K562 (cell line): ENCODE measurements at regions not wholly inside any gene's neighbourhood (a gene's known extent, or its start where the extent isn't known, plus 50 kb on each side); places are given as distances from the start of the nearest gene placed in this dataset.

Experiments
- ATAC-seq: fragments of 200-7000 bp; cut with Tn5 transposase; 3 replicates; pipeline ENCODE4 v1.9.1; 2020; ENCODE audit warnings: moderate library complexity
- BruUV-seq: library from RNA; stranded (reverse); fragments of 400-500 nt; replicated peaks from 2 replicates; lab custom pipeline; 2021; lab: Mats Ljungman, UMichigan
- CTCF ChIA-PET: fragments of 300-600 bp; formaldehyde crosslinking; extraction: SDS; loops from one replicate; lab custom pipeline; 2021; ENCODE audit warnings: low intra/inter-chr PET ratio; lab: Yijun Ruan, JAX
- POLR2A ChIA-PET: fragments of 300-600, 350-650 bp; sonication (Branson Sonifier 250); formaldehyde crosslinking; extraction: SDS; loops from one replicate; lab custom pipeline; 2021; ENCODE audit warnings: antibody characterized with exemption, inconsistent platforms; lab: Yijun Ruan, JAX
- DNase-seq, 4 experiments: peaks; one replicate each; pipeline versions ENCODE4 v3.0.0 to v3.0.0-alpha.2; 2011 to 2018; ENCODE audit warnings: low spot score in 3 of 4, mixed read lengths in 3 of 4; ENCODE audit errors: extremely low read depth in 1 of 4
- FAIRE-seq: peaks from 2 replicates; lab custom pipeline; 2011; peaks lifted over from hg19 to GRCh38; lab: Jason Lieb, UNC
- H2AFZ ChIP-seq: 2 replicates; pipeline ENCODE4 v1.6.0; 2011; ENCODE audit warnings: low read depth, low read length, control low read depth, inconsistent platforms
- H3K27ac ChIP-seq: fragments of 200-600 bp; 3 replicates; pipeline ENCODE4 v1.8.0; 2011; ENCODE audit warnings: low read depth, mild to moderate bottlenecking, control low read depth, inconsistent platforms, low read length, moderate library complexity, mixed read lengths; ENCODE audit errors: extremely low read depth
- H3K27me3 ChIP-seq, 2 experiments: fragments of 300-600 bp in 1 of 2; 2 replicates in 1 of 2; 3 replicates in 1 of 2; pipeline versions ENCODE4 v1.6.0 to v1.8.0; 2011; ENCODE audit warnings: inconsistent platforms in 2 of 2, low read length in 2 of 2, mild to moderate bottlenecking in 1 of 2, mixed read lengths in 1 of 2, moderate library complexity in 1 of 2; ENCODE audit not compliant: control insufficient read depth in 2 of 2, insufficient read depth in 2 of 2
- H3K36me3 ChIP-seq: fragments of 300-600 bp; 3 replicates; pipeline ENCODE4 v1.8.0; 2011; ENCODE audit warnings: mild to moderate bottlenecking, low read length, inconsistent platforms; ENCODE audit not compliant: control insufficient read depth, insufficient read depth
- H3K4me1 ChIP-seq, 2 experiments: fragments of 200-600 bp in 1 of 2; replicated peaks in 1 of 2; 2 replicates in 1 of 2; 3 replicates in 1 of 2; pipeline versions ENCODE4 v1.5.1 to v1.8.0; 2011; ENCODE audit warnings: inconsistent platforms in 2 of 2, low read length in 2 of 2, mild to moderate bottlenecking in 1 of 2, mixed read lengths in 1 of 2, moderate library complexity in 1 of 2; ENCODE audit not compliant: control insufficient read depth in 2 of 2, insufficient read depth in 2 of 2
- H3K4me2 ChIP-seq: 2 replicates; pipeline ENCODE4 v1.6.1; 2011; ENCODE audit warnings: low read length, control low read depth, inconsistent platforms, mixed read lengths; ENCODE audit not compliant: insufficient read depth
- H3K4me3 ChIP-seq: fragments of 200-600 bp; sonication (generic), shearing (Covaris generic); 2 replicates; pipeline ENCODE4 v1.5.1; 2016; ENCODE audit warnings: control low read depth, inconsistent platforms
- H3K79me2 ChIP-seq: fragments of 200-600 bp; 3 replicates; pipeline ENCODE4 v1.8.0; 2011; ENCODE audit warnings: low read length, inconsistent platforms; ENCODE audit not compliant: control insufficient read depth, insufficient read depth
- H3K9ac ChIP-seq, 2 experiments: 2 replicates each; pipeline versions ENCODE4 v1.6.0 to v1.6.1; 2011; ENCODE audit warnings: low read depth in 2 of 2, low read length in 2 of 2, control low read depth in 1 of 2, inconsistent platforms in 1 of 2, mild to moderate bottlenecking in 1 of 2, mixed read lengths in 1 of 2; ENCODE audit not compliant: insufficient read depth in 1 of 2
- H3K9me1 ChIP-seq: one replicate; pipeline ENCODE4 v1.6.0; 2011; ENCODE audit warnings: inconsistent platforms, mild to moderate bottlenecking, low read length, moderate library complexity; ENCODE audit not compliant: control insufficient read depth, insufficient read depth
- H3K9me3 ChIP-seq: replicated peaks from 2 replicates; pipeline ENCODE4 v1.5.1; 2011; ENCODE audit warnings: low read depth, low read length, inconsistent platforms; ENCODE audit not compliant: control insufficient read depth, insufficient read depth
- H4K20me1 ChIP-seq: replicated peaks from 2 replicates; pipeline ENCODE4 v1.6.1; 2011; ENCODE audit warnings: low read length, inconsistent platforms, mixed read lengths; ENCODE audit not compliant: control insufficient read depth, insufficient read depth
- NCOA2 ChIP-seq, 2 experiments: fragments of 450-650 bp; IDR thresholded peaks; 2 replicates each; pipeline ENCODE4 v1.6.1; 2018; ENCODE audit warnings: mild to moderate bottlenecking in 2 of 2, moderate library complexity in 1 of 2; ENCODE audit not compliant: partially characterized antibody in 2 of 2
- PPARD ChIP-seq: fragments of 250-450 bp; sonication (Bioruptor Pico); IDR thresholded peaks from 2 replicates; pipeline ENCODE4 v1.8.0; 2022; ENCODE audit warnings: inconsistent platforms, mild to moderate bottlenecking, moderate library complexity
- ZNF347 ChIP-seq: fragments of 450-650 bp; formaldehyde crosslinking; IDR thresholded peaks from 2 replicates; pipeline ENCODE4 v1.4.0; 2020; ENCODE audit warnings: low read depth, mild to moderate bottlenecking, moderate library complexity
- ZNF766 ChIP-seq: fragments of 200-800 bp; sonication (Bioruptor generic); conservative IDR thresholded peaks from 2 replicates; pipeline ENCODE4 v1.6.1; 2016; ENCODE audit warnings: missing genetic modification characterization, missing compliant biosample characterization
- whole genome bisulfite sequencing: fragments of 100-300 bp; shearing (Covaris generic); methylation state at CpG from one replicate; pipeline ENCODE4 v1.1.6; 2016; ENCODE audit warnings: low coverage, mixed read lengths; ENCODE audit not compliant: insufficient coverage; ENCODE audit errors: missing lambda C conversion rate; 5-methylcytosine and 5-hydroxymethylcytosine counted together
- in situ Hi-C: fragments of 300-500 bp; cut with MboI; formaldehyde crosslinking; loops from 4 replicates; pipeline ENCODE4 v1.15.0; 2018; ENCODE audit warnings: inconsistent platforms, mixed read lengths
- intact Hi-C: fragments of 100-400 bp; cut with micrococcal nuclease; formaldehyde crosslinking; loops from 2 replicates; pipeline ENCODE4 v1.14.2; 2022
- TF ChIP-seq, protein P1 (sequence below): fragments of 450-650 bp; formaldehyde crosslinking; IDR thresholded peaks from 2 replicates; pipeline ENCODE4 v1.4.0; 2020; ENCODE audit warnings: mild to moderate bottlenecking, moderate library complexity
- TF ChIP-seq, protein P2 (sequence below), 2 experiments: fragments of 450-650 bp; formaldehyde crosslinking in 1 of 2; IDR thresholded peaks; 2 replicates each; pipeline versions ENCODE4 v1.4.0 to v1.6.1; 2014 to 2020; ENCODE audit warnings: mild to moderate bottlenecking in 2 of 2, borderline replicate concordance in 1 of 2, low read depth in 1 of 2
- TF ChIP-seq, protein P3 (sequence below), 2 experiments: fragments of 200-800 bp in 1 of 2; sonication (Bioruptor generic) in 1 of 2; sonication (generic) in 1 of 2; formaldehyde crosslinking in 1 of 2; IDR thresholded peaks in 1 of 2; conservative IDR thresholded peaks in 1 of 2; 2 replicates each; pipeline versions ENCODE4 v1.5.0 to v1.6.1; 2016 to 2020; ENCODE audit warnings: missing compliant biosample characterization in 1 of 2, missing genetic modification characterization in 1 of 2, missing genetic modification reagents in 1 of 2
- TF ChIP-seq, protein P4 (sequence below): fragments of 250-450 bp; sonication (Bioruptor Pico); IDR thresholded peaks from 2 replicates; pipeline ENCODE4 v1.8.0; 2022; ENCODE audit warnings: moderate library complexity, mild to moderate bottlenecking, inconsistent platforms

DNA sequence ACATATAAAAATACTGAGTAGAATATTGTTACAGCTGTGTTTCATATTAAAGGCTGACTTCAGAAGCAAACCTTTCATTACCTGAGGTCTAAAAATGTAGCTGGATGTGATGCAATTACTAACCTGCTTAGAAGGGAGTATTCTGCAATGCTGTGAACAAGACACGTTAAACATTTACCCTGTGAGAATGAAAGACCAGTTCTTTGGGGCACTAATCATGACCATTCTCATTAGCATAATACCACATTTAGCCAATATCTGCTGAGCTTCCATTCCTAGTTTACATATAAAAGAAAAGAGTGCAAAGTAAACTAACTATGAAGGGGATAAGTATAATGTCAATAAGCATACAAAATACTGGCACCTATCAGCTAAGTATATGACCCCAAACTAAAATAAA lies 784.0 kb upstream of the KLHL29 start:
- no peaks in the 10 kb centered on the region; the same call in 1 of the 2 replicates for H3K9me3 ChIP-seq
- no peak overlapping the region for H3K4me2 ChIP-seq
- FAIRE-seq: no peak
- TF ChIP-seq PPARD (CRISPR knock-in tag) (no peak), ZNF347 (CRISPR knock-in tag) (no peak), NCOA2 (IDR thresholded peaks at IDR 0.05; ENCODE audit: partially characterized antibody in 2 of 2) (no peak), ZNF766 (CRISPR knock-in tag) (no peak)
- TF ChIP-seq, protein P1, sequence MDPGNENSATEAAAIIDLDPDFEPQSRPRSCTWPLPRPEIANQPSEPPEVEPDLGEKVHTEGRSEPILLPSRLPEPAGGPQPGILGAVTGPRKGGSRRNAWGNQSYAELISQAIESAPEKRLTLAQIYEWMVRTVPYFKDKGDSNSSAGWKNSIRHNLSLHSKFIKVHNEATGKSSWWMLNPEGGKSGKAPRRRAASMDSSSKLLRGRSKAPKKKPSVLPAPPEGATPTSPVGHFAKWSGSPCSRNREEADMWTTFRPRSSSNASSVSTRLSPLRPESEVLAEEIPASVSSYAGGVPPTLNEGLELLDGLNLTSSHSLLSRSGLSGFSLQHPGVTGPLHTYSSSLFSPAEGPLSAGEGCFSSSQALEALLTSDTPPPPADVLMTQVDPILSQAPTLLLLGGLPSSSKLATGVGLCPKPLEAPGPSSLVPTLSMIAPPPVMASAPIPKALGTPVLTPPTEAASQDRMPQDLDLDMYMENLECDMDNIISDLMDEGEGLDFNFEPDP (CRISPR knock-in tag): no peak
- TF ChIP-seq, protein P2, sequence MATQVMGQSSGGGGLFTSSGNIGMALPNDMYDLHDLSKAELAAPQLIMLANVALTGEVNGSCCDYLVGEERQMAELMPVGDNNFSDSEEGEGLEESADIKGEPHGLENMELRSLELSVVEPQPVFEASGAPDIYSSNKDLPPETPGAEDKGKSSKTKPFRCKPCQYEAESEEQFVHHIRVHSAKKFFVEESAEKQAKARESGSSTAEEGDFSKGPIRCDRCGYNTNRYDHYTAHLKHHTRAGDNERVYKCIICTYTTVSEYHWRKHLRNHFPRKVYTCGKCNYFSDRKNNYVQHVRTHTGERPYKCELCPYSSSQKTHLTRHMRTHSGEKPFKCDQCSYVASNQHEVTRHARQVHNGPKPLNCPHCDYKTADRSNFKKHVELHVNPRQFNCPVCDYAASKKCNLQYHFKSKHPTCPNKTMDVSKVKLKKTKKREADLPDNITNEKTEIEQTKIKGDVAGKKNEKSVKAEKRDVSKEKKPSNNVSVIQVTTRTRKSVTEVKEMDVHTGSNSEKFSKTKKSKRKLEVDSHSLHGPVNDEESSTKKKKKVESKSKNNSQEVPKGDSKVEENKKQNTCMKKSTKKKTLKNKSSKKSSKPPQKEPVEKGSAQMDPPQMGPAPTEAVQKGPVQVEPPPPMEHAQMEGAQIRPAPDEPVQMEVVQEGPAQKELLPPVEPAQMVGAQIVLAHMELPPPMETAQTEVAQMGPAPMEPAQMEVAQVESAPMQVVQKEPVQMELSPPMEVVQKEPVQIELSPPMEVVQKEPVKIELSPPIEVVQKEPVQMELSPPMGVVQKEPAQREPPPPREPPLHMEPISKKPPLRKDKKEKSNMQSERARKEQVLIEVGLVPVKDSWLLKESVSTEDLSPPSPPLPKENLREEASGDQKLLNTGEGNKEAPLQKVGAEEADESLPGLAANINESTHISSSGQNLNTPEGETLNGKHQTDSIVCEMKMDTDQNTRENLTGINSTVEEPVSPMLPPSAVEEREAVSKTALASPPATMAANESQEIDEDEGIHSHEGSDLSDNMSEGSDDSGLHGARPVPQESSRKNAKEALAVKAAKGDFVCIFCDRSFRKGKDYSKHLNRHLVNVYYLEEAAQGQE (IDR thresholded peaks at IDR 0.05; ENCODE audit: borderline replicate concordance): no peak
- TF ChIP-seq, protein P2 (CRISPR knock-in tag; IDR thresholded peaks at IDR 0.05; ENCODE audit: low read depth): no peak
- TF ChIP-seq, protein P3, sequence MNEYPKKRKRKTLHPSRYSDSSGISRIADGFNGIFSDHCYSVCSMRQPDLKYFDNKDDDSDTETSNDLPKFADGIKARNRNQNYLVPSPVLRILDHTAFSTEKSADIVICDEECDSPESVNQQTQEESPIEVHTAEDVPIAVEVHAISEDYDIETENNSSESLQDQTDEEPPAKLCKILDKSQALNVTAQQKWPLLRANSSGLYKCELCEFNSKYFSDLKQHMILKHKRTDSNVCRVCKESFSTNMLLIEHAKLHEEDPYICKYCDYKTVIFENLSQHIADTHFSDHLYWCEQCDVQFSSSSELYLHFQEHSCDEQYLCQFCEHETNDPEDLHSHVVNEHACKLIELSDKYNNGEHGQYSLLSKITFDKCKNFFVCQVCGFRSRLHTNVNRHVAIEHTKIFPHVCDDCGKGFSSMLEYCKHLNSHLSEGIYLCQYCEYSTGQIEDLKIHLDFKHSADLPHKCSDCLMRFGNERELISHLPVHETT (CRISPR knock-in tag; conservative IDR thresholded peaks at IDR 0.05 in 1 of 2, IDR thresholded peaks at IDR 0.05 in 1 of 2): no peak
- TF ChIP-seq, protein P4, sequence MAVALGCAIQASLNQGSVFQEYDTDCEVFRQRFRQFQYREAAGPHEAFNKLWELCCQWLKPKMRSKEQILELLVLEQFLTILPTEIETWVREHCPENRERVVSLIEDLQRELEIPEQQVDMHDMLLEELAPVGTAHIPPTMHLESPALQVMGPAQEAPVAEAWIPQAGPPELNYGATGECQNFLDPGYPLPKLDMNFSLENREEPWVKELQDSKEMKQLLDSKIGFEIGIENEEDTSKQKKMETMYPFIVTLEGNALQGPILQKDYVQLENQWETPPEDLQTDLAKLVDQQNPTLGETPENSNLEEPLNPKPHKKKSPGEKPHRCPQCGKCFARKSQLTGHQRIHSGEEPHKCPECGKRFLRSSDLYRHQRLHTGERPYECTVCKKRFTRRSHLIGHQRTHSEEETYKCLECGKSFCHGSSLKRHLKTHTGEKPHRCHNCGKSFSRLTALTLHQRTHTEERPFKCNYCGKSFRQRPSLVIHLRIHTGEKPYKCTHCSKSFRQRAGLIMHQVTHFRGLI: no peak

More for the DNA sequence above, 784.0 kb upstream of the KLHL29 start:
- no peaks in the 10 kb centered on the region for H3K27me3 ChIP-seq
- BruUV-seq: no TSS peak
- H3K79me2 ChIP-seq: no peaks in the 10 kb centered on the region
- no peak overlapping the region for H3K27ac ChIP-seq
- ChIA-PET CTCF (no interaction called here), POLR2A (no interaction called here)
- intact Hi-C loops: no loop called here
- DNase-seq (no peak), ATAC-seq (no peak)
- H3K4me3 ChIP-seq: no peak overlapping the region
- H3K9ac ChIP-seq: no peak overlapping the region
- H2AFZ ChIP-seq: no peak overlapping the region
- no peaks in the 10 kb centered on the region for H3K36me3 ChIP-seq
- H3K4me1 ChIP-seq: no peaks in the 10 kb centered on the region
- H3K9me1 ChIP-seq: no peaks in the 10 kb centered on the region
- in situ Hi-C loops: no loop called here
- WGBS: 0% methylated on average over 1 of the region's 1 CpG
- no peaks in the 10 kb centered on the region for H4K20me1 ChIP-seq
